Esophagus mucosa (tissue), 1 donor: ENCODE measurements at regions not wholly inside any gene's neighbourhood (a gene's known extent, or its start where the extent isn't known, plus 50 kb on each side); places are given as distances from the start of the nearest gene placed in this dataset.

ENCODE experiments used
- ATAC-seq: fragments of 200-7000 bp; cut with Tn5 transposase; one replicate; pipeline ENCODE4 v1.9.1; 2020
- donor health status: DM: yes; HTN: yes; CAD: no.

DNA sequence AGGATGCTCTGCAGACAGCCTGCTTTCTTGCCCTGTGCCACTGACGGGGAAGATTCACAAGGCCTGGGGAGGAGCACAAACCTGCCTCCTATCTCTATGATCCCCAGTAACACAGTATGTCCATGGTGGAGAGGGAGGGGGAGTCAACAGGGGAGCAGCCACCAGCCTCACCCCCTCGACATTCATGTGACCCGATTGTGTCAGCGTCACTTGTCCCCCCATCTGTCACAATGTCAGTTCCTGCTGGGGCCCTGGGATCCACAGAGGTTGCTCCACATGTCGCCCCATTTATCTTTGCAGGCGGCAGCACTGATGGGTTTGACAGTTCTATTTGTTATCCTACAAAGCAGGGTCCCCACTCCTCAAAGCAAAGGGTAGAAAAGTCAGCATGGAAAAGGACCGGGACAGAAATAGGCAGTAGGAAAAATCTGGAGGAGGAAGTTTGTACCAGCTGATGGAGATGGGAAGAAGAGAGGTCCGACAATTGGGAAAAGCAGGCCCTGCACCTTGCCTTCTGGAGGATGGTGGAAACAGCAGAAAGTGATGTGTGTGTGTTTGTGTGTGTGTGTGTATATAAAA is 130.9 kb downstream of the SEC16B start:
- ATAC-seq = no peak

DNA sequence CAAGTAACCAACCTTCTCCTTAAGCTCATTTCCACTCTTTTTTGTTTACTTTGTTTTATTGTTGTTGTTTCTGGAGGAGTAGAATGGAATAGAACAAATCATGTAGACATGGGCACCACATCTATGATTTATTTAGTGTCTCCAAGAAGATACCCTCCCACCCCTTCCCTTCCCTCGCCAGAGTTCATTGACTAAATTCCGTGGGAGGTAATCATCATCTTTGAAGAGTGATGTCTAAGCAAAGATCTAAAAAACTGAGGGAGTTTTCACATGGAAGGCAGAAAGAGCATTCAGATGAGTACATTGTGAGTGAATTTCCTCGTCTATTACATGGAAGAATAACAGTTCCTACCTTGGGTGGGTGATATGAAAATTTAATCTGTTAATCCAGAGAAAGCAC is 136.2 kb downstream of the SEC16B start:
- ATAC-seq = no peak

DNA sequence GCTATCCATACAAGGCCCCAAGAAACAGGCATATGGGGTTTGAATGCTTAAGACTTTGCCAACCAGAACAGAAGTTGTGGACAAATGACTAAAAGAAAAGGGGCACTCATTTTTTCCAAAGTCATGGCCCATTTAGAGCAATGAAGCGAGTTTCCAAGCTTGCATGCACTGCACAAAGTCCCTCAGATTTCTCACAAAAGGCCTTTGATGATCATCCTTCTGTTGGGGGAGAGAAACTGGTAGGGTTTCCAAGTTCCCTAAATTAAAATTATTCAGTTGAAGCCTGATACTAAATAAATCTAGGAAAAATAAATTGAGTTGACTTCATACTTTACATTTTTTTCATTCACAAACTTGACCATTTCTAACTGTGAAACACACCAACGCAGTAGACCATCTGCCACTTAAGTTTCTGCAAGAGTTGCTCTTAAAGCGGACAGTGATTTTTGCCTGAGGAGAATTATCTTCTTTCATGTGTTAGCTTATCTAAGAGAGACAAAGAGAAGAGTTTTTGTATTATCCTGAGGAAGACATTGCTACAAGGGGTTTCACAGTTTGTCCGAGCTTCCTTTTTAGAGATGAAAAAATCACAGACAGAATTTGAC is 139.2 kb downstream of the SEC16B start:
- ATAC-seq = no peak

DNA sequence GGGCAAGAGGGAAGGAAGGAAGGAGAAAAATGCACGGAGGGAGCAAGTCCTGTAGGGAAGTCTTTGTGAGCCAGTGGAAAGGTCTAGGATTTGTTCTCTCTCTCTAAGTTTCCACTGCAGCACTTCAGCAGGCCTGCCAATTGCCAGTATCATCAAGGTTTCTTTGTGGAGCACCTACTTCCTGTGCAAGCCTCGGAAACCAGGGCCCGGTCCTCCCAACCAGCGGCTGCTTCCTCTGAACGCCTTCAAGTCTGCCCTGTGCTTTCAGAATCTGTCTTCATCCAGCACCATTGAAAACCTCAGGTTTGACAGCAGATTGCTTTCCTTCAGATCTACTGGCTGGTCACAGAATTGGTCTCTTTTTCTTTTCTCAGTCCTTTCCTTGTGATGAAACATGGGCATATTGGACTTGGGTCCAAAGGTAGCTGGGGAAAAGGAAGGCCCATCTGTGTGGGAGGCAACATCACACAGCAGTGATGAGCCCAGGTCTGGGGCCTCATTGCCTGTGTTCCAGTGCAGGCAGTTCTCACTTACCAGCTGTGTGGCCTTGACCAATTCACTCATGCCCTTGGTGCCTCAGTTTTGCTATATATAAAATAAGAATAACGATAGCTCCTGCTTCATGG is 144.5 kb downstream of the SEC16B start:
- ATAC-seq = no peak

DNA sequence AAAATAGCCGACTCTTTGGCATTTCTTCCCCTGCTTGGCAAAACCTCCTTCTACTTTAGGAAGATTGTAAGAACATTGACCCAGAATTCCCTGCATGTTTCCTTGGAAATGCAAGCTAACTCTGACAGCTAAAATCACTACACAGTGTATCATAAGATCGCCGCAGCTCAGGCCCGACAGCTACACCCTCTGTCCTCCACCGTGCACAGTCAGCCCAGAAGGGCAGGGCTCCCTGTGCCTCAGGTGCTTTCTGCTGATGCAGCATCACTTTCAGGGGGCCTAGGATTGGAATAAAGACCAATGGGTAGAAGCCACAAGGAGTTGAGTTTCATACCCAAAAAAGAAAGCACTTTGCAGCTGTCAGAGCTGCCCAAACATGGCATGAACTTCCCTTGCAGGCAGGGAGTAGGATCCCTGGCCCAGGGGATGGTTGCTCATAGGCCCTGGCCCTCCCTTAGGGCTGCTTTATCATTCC is 145.3 kb downstream of the SEC16B start:
- peak; percentile 26 for ATAC-seq

DNA sequence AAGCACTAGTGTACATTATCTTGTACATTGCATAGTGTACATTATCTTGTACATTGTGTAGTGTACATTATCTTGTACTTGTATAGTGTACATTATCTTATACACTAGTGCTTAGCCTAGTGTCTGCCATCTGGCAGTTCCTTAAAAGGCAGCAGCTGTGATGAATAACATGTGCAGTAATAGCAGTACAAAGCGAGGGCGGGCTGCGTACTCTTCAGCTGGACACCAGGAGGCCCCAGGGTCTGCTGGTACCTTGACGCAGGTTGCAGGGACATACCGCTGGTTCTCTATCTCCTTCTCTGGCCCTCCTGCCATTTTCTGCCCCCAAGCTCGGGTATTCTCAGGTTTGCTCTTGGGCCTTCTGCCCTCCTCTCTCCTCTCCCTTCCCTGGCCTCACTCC is 149.6 kb downstream of the SEC16B start:
- no peak for ATAC-seq

DNA sequence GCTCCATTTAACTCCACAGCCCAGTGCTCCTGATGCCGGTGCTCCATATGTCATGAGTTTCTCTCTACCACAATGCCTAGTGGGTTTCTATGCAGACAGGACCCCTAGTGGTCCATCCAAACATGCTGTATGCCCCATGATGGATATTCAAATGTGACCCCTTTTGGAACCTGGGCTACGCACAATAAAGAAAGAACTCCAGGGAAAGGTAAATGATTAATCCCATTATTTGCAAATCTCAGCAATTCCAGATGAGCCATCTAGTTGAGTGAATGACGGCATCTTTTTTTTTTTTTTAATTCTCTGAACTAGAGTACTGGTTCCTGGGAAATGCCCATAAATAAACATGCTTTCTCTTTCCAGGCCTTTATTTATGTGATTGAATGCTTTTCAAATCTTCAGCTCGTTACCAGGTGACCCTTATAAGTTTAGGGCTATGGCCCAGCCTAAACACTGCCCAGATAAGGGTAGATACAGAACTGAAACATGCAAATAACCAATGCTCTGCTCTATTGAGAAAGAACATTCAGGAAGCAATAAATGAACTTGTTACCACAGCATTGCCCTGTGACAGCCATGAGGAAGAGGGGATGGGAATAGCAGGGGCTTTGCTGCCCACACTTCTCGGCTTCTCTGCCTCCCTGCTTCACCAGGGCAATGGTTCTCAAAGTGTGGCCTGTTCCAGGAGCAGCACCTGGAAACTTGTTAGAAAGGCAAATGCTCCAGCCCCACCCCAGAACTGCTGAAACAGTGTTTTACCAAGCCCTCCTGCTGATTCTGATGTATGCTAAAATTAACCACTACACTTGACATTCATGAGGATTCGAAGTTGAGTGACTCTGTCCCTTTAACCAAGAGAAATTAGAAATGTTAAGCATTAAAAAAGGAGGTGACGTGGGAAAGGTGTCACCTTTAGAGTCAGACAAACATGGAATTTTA is 151.7 kb downstream of the SEC16B start:
- no peak for ATAC-seq

DNA sequence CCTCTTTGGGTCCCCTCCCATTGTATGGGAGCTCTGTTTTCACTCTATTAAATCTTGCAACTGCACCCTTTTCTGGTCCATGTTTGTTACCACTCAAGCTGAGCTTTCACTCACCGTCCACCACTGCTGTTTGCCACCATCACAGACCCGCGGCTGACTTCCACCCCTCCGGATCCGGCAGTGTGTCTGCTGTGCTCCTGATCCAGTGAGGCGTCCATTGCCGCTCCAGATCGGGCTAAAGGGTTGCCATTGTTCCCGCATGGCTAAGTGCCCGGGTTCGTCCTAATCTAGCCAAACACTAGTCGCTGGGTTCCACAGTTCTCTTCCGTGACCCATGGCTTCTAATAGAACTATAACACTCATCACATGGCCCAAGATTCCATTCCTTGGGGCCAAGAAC is 157.2 kb downstream of the SEC16B start:
- no peak for ATAC-seq

DNA sequence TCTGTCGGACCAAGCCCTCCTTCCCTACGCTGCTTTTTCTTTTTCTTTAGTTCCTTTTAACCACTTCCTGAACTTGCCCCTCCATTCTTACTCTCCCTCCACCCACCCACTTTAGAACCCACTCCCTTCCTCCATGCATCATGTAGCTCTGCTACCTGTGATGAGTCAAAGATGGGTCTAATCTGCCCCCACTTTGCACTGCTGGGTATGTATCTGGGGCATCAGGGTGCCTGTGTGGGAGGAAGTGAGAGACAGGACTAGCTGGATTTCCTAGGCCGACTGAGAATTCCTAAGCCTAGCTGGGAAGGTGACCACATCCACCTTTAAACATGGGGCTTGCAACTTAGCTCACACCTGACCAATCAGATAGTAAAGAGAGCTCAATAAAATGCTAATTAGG is 157.7 kb downstream of the SEC16B start:
- no peak for ATAC-seq

DNA sequence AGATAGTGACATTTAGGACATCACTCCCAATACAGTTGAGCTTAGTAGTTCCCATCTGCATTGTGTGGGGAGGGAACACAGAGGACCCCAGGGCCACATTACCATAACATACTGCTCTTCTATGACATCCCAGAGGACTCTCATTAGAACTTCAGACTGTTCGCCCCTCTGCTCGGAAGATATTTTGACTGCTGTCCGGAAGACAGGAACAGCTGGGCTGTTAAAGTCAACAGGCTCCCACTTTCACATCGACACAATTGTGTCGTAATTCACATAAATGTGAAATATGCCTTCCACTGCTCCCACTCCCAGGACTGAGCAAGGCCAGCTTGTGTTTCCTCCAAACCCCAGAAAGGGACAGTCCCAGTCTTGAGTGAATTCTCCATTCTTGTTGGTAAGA is 158.4 kb downstream of the SEC16B start:
- no peak for ATAC-seq

DNA sequence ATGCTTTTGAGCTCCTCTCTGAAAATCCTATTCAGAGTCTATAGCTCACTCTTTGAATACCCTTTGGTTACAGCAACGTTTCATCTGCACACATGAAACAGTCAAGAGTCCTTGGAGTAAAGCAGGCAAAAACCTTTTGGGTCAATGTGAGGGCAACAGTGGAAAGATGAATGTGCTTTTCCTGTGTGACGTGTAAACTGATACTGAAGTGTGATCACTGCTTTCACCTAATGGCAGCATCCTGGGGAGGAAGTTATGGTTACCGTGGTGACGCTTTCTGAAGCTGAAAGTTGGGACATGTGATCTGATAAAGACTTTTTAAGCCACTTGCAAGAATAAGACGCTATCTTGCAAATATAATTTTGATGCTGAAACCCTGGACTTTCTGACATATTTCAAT is 160.0 kb downstream of the SEC16B start:
- no peak for ATAC-seq

DNA sequence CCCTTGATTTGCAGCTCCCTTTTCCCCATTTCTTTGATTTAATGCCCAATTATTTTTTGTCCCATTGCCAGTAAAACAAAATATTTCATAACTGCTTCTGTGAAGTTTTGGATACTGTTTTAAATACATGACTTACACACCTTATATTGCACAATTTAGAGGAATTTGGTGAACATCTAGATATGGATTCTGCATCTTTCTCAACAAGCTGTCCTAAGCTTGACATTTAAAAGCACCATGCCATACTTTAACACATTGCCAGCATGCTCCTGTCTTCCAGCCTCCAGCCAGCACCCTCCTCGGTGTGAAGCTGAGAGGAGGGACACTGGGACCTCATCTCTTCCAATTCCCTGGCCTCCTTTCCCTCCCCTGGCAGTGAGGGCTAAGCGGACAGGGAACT is 167.6 kb downstream of the SEC16B start:
- no peak for ATAC-seq

DNA sequence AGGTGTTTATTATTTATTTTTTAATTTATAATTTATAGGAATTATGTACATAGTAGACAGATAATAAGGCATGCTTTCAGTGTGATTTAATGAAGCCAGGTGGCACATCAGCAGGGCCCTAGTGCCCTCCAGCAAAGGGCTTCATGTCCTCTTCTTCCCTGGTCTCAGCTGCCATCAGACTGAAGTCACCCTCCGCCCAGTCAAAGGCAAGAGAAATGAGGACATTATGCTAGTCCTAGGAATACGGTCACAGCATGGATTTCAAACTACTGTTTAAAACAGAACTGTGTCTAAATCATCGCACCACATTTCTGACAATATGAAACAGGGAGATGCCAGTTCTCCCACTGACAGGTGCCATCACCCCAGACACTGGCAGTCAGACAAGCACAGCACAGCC is 168.1 kb downstream of the SEC16B start:
- no peak for ATAC-seq

DNA sequence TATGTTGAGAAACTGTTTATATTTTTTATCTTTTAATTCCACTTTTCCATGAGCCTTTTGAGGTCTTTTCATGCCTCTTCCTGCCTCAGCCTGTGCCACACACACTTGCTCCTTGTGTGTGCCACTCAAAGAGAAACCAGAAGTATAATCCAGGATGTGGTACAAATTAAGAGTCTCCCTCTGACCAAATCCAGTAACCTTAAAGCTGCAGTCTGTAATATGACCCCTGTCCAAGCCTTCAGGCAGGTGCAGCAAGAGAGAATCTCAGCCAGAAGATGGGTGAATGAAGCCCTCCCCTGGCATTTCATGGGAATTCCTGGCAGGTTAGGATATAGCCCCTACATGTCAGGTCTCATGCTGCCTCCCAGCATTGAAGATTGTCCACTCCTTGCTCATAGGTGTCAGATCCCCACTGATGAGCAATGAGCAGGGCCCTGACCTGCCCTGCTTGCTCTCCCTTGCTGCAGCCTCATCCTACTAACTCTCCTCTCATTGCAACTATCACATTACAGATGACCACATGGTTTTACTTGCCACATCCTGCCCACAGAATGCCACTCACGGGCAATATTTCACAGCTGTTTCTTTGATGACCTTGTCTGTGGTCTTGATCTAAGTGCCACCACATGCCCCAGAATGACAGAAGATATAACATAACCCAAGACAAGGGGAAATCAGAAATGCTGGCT is 169.3 kb downstream of the SEC16B start:
- no peak for ATAC-seq

DNA sequence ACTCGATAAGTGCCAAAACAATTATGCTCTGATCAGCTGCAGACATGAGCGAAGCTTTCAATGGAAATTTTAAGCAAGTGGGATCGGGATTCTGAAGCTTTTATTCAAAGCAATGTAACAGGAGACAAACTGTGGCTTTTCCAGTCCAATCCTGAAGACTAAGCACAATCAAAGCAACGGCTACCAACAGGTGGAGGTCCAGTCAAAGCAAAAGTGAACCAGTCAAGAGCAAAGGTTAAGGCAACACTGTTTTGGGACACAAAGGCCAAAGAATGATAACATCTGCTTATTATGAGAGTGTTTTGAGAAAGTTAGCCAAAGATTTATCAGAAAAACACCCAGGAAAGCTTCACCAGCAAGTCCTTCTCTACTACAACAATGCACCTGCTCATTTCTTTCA is 170.1 kb downstream of the SEC16B start:
- no peak for ATAC-seq

DNA sequence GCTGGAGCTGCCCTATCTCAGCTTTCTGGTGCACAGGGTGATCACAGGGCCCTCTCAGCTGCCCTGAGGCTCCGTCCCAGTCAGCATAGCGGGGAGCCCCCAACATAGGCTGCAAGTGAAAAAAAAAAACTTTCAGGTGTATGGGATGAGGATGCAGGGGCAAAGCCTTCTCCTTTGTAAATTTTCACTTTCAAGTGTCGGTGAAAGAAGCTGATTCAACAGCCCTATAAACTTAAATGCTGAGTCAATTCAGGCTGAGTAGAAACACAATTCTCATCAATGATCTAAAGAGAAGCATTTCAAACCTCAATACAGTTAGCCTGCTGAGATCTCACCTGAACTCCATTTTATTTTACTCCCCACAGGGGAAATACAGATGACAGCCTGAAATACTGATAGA is 171.2 kb downstream of the SEC16B start:
- ATAC-seq = no peak

DNA sequence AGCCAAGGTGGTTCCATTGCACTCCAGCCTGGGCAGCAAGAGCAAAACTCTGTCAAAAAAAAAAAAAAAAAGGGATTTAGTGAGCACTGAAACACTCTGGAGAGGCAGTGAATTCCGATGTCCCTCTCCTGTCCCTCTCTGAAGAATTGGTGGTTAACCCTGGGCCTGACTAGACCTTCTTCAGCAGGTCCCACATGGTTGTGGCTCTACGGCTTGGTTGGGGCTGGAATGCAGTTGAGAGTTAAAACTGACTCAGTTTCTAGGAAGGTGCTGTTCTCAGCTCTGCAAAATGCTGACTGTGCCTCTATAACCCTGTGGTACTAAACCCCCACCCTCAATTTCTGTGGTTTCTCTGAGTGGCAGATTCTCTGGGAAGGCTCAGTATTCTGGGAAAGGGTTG is 173.3 kb downstream of the SEC16B start:
- ATAC-seq = no peak

DNA sequence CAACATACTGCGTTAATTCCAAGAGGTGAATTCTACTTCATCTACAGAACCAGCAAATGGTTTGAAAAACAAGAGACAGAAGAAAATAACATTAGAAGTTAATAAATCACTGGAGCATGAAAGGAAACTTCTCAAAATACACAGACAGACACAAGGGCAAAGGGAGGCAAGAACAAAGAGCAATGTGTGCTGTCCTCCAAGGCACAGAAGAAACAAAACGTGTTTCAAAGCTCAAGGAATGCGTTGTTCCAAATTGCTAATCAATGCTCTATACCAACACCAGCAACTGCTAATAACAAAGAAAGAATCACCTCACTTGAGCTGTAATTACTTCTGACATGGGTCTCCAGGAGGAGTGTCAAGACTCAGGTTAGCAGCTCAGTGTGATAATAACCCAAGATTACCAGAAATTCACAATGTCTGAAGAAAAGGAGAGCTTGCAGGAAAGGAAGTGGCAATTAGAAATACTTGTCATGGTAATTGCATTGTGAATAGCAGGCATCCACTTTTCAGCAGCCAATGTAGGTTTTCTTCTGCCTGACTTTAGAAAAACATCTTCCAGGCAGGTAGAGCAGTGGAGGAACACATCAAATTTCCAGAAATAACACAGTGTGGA is 175.4 kb downstream of the SEC16B start:
- no peak for ATAC-seq

DNA sequence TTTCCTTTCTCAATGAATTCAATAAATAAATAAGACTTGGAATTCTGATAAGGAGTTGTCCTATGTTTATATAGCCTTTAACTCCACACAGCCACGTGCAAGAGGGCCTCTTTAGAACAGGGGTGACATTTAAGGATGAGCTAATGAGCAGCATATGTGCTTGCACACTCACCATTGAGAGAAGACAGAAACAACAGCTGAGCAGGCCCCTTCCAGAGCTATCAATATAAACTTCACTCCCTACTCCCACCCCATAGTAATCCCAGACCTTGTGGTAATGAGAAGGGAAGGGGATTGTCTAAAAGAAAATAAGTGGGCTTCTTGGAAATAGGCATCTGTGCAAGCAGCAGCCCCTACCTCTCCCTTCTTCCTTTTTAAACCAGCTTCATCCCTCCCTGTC is 176.0 kb downstream of the SEC16B start:
- ATAC-seq = no peak

DNA sequence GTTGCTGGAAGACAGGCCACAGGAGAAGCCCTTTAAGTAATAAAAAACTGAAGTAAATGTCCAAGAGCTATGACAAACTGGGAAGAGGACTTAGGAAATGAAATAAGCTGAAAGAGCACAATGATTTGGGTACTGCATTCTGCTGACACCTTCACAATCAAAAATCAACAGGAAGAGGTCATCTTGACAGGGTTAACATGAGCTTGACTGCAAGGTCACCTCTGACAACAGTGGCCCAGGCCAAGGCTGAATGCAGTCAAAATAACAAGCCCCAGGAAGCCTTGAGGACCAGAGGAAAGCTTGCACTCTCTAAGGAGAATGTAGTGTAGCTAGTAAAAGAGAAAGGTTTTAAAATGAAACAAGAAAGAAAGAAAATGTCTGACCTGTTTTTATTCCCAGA is 179.3 kb downstream of the SEC16B start:
- ATAC-seq = no peak

DNA sequence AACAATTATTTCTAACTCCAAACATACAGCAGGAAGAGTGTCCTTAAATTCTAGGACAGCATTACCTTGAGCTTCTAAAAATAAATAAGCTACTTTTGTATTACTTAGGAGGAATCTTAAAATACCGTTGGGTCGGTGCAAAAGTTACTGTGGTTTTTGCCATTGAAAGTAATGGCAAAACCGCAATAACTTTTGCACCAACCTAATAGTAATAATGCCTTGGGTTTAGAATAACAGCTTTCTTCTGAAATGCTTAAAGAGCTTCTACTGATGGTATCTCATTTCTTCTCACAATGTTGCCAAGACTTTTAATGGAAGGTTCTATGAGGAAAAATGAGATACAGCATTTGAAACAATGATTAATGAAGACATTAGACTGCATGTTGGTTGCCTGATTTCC is 179.9 kb downstream of the SEC16B start:
- no peak for ATAC-seq

DNA sequence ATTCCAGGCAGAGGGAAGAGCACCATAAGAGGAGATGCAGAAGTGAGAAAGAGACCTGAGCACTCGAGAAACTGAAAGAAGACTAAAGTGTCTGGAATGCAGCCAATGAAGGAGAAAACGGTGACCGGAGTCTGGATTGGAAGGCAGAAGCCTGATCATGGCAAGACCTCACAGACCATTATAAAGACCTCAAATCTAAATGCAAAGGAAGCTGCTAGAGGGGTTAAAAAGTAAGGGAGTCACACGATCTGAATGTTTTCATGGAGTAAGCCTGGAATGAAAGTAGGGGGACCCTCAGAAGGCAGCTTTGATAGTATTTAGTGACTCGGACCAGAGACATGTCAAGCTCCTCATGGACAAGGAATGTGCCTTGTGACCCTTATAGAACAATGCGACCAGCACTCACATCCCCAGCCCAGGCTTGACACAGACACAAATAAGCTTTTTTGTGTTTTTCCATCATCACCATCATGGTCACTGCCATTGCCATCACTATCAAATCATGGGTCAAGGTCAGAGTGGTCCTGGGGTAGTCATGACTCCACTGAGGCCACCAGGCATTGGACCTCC is 183.6 kb downstream of the SEC16B start:
- no peak for ATAC-seq
